GM19023 (cell line): ENCODE measurements at regions not wholly inside any gene's neighbourhood (a gene's known extent, or its start where the extent isn't known, plus 50 kb on each side); places are given as distances from the start of the nearest gene placed in this dataset.
"Not testable (repeated sequence)": the region's sequence is repeated elsewhere in the genome, so short reads cannot be mapped to it uniquely, and the experiment has no call there.

ENCODE experiments used
- ATAC-seq: cut with Tn5 transposase; IDR thresholded peaks from one replicate; pipeline ENCODE4 v1.9.1; 2021; ENCODE audit warnings: mild to moderate bottlenecking, moderate library complexity; ENCODE audit not compliant: unreplicated experiment

DNA sequence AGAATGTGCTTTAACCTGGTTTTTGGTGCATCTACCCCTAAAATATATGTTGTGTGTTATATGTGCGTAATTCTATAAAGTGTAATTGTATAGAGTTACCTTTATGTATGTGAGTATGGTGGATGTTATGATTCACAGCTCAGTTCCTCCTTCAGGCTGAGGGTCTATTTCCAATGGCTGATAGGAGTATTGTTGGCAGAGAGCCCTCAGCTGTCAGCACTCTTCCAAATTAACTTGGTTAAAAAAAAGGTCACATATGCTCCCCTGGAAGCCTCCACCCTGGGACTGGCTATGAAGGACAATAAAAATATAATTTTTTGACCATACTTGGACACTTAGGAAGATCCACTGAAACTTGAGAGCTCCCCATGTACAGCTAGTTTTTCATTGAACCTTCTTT, 250.4 kb upstream of the CDH12 start:
- no peak for ATAC-seq

DNA sequence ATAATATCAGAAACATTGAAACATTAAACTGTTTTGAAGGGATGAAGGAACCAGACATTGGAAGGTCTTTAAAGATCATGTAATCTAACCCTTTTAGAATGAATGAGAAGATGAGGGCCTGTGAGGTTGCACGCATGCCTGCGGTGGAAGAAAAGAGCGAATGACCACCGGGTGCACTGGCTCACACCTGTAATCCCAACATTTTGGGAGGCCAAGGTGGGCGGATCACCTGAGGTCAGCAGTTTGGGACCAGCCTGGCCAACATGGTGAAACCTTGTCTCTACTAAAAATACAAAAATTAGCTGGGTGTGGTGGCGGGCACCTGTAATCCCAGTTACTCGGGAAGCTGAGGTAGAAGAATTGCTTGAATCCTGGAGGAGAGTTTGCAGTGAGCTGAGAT, 242.3 kb upstream of the CDH12 start:
- not testable (repeated sequence) for ATAC-seq

- no peak for ATAC-seq
These were observed 236.1 kb upstream of the CDH12 start for GRCh38 chr5:23089286-23089685.

GRCh38 chr5:23084815-23085214, 231.7 kb upstream of the CDH12 start:
- ATAC-seq, result no peak

DNA sequence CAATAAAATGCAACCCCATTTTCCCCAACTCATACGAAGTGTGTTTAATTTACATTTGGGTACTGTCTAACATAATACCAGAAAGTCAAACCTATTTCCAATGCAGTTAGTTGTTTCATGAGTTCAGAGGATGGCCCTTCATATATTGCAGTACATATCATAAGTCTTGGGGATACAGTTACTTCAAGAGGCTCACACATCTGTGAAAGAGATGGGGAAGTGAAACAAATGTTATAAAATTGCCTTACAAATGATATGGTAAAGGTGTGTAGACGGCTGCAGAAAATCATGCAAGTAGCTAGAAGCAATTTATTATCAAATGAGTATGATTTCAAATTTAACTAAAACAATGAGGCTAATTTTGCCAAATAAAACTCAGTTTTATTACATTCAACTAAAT, 219.0 kb upstream of the CDH12 start:
- ATAC-seq, result no peak

DNA sequence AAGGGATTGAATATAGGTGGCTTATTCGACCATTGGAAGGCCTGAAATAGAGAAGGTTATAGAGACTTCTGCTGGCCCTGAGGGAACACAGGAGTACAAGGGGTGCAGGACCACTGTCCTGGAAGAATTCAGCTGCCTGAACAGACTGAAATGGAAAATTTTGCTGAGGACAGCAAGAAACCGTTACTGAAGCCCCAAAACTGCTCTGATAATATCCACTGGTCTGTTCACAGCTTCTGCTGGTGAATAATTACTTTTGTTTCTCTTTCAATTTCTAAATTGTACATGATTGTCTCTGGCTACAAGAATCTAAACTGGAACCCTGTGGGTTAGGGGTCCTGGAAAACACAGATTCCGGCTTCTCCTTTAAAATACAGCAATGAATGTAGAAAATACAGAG, 218.5 kb upstream of the CDH12 start:
- peak; percentile 42 for ATAC-seq

DNA sequence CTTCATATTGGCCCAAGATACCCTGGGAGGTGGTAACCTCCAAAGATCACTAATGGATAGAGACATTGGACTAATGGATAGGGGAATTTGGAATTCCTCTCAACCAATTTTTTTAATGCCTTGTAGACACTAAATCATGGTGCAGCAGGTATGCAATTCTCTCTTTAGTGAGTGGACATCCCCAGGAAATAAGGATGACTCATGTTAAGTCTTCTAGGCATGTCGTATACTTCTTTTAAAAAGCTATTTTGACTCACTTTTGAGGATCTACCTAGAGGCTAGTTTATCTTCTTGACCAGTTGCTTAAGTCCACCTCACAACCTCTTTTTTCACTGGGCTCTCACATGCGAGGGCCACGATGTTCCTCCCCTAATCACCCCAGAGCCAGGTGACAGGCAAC, 211.6 kb upstream of the CDH12 start:
- no peak for ATAC-seq

GRCh38 chr5:23053846-23054245, 200.7 kb upstream of the CDH12 start:
- no peak for ATAC-seq

DNA sequence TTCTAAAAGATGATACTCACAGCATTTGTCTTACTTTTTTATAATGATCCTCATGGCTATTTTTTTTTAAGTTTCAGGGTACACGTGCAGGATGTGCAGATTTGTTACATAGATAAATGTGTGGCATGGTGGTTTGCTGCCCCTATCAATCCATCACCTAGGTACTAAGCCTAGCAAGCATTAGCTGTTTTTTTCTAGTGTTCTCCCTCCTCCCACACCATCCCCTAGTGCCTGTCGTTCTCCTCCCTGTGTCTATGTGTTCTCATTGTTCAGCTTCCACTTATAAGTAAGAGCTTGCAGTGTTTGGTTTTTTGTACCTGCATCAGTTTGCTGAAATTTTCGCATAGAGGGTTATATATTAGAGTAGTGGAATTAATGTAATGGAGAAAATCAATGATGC, 189.1 kb upstream of the CDH12 start:
- no peak for ATAC-seq

DNA sequence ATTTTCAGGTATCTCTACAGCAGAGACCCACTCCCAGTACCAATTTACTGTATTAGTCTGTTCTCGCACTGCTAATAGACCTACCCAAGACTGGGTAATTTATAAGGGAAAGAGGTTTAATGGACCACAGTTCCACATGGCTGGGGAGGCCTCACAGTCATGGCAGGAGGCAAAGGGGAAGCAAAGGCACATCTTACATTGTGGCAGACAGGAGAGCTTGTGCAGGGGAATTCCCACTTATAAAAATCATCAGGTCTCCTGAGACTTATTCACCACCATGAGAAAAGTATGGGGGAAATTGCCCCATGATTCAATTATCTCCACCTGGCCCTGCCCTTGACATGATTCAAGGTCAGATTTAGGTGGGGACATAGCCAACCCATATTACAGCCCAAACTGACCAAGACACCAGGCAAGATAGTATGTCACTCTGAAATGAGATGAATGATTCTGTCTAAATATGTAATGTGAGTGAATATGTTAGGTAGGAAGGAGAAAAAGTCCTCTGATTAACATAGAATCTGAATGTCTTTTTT, 182.5 kb upstream of the CDH12 start:
- no peak for ATAC-seq

DNA sequence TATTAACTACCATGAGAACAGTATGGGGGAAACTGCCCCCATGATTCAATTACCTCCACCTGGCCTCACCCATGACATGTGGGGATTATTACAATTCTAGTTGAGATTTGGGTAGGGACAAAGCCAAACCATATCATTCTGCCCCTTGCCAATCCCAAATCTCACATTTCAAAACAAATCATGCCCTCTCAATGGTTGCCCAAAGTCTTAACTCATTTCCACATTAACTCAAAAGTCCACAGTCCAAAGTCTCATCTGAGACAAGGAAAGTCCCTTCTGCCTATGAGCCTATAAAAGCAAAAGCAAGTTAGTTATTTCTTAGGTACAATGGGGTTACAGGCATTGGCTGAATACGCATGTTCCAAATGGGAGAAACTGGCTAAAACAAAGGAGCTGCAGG, 180.7 kb upstream of the CDH12 start:
- ATAC-seq, result no peak

DNA sequence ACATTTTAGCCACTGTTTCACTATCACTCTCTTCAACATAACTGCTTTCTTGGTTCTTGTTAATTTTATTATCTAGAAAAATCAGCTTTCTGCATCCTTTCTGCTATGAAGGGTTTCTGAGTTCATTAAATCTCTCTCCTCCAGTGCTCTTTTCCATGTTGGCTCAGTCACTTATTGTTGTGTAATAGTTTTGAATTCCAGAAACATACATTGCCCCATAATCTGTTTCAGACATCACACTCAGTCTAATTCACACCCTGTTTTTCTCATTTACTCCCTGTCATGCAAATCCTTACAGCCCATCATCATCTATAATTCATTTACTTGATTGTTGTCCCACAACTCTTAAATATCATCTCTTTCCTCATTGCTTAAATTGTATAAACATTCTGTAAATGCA, 176.1 kb upstream of the CDH12 start:
- no peak for ATAC-seq

GRCh38 chr5:23028445-23029021, 175.4 kb upstream of the CDH12 start:
- no peak for ATAC-seq

- no peak for ATAC-seq
These were observed 174.7 kb upstream of the CDH12 start for GRCh38 chr5:23027830-23028229.

- no peak for ATAC-seq
These were observed 174.2 kb upstream of the CDH12 start for GRCh38 chr5:23027331-23027730.

DNA sequence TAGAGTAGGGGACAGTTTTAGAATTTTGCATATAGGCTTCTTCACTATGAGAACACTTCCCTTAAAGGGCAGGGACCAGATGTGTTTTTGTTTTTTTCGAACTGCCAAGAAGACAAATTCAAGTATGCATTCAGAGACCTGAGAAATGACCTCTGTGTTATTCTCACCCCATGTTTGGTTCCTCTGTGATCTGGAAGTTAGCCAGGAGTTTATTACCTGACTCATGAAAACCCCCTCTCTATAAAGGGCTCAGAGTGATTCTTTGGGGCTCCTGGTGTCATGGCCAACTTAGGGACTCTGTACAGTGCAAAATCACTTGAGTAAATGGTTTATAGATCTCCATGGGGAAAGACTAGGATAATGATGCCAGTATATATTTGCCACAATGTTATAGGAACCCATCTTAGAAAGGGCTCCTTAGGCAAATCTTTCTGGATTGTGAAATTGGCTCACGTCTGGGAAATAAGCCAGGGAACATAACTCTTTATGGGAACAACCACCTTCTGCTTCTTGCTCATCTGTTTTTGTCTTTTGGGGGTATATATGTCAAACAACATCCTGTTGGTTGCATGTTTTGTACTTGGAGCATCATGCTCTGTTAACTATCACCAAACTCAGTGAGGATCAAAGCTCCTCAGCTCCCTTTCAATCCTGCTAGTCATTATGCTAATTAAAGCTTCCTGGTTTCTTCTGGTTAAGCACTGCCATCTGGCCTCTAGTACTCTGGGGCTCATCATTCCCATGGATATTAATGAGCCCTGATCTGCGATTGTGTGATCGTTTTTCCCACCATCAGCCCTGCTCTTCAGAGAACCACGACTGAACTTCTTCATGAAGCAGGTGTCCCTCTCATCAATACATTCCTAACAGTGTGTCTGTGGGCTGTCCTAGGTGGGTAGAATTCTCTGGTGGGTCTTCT, 173.4 kb upstream of the CDH12 start:
- ATAC-seq, result no peak

GRCh38 chr5:23025629-23026233, 172.6 kb upstream of the CDH12 start:
- ATAC-seq, result no peak

GRCh38 chr5:23024470-23024869, 171.3 kb upstream of the CDH12 start:
- no peak for ATAC-seq

DNA sequence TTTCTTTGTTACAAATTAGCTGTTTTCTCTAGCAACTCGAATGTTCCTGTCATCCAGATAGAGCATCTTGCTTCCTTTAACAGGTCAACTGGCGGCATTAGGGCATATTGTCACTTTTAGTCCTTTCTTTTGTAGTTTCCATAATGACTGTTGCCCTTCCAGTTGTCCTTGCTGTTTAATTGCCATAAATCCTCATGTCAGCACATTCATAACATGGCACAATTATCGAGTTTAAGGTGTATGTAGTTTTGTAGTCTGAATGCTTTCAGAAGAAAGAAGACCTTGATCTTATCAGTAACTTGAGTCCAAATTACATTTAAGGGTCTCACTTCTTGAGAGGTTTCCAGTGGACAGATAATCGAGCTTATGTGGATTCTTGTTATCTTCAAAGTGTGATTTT, 161.7 kb upstream of the CDH12 start:
- no peak for ATAC-seq

DNA sequence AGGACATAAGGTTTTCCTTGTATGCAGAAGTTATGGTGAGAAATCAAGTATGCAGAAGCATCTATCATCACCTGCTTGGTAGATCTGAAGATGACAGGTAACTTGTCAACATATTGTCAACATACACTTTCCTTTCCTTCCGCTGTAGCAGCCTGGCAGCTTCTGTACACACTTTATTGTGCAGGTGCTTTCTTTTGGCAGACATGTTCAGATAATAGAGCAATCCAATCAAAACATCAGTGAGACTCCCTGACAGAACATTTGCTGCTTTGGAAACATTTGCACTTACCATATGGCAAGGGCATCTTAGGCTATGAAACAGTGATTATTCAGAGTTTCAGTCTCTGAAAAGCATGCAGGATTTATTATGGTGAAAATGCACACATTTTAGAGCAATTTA, 161.1 kb upstream of the CDH12 start:
- ATAC-seq, result no peak

DNA sequence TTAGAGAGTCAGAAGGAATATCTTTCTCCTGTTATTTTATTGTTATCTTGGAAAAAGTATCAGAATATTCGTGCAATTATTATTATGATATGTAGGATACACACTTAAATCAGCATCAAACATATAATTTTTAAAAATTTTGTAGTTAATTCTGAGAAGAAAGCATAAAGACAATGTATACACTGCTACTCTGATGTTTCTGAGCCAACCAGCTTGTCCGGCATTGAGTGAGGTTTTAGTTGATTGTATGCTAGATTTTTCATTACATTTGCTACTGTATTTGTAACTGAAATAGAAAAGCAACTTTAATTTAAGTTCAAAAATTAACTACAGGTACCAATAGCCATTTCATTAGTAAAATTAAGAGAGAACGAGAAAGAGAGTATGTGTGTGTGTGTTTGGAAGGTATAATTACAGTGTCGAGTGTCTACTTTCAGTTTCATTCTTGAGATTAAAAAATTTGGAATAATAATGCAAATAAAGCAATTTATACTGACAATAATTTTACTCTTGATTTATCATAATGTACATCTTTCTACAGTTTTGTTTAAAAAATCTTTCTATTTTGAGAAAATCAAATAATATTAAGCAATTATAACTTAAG, 160.4 kb upstream of the CDH12 start:
- no peak for ATAC-seq

GRCh38 chr5:23012842-23013241, 159.7 kb upstream of the CDH12 start:
- no peak for ATAC-seq
